Upper lobe of left lung (tissue), 4 donors: ENCODE measurements at regions not wholly inside any gene's neighbourhood (a gene's known extent, or its start where the extent isn't known, plus 50 kb on each side); places are given as distances from the start of the nearest gene placed in this dataset.

ENCODE experiments used
- POLR2AphosphoS5 ChIP-seq, 2 donors: sonication (generic); formaldehyde crosslinking; IDR thresholded peaks; one replicate each; pipeline ENCODE4 v1.5.1; 2017; ENCODE audit warnings: antibody characterized with exemption in 2 of 2
- TF ChIP-seq, protein P1 (sequence below), 6 experiments: fragments of 450-650 bp in 4 of 6; fragments of 200-600 bp in 2 of 6; sonication (generic) in 2 of 6; IDR thresholded peaks; one replicate each; pipeline ENCODE4 v1.5.1; 2016 to 2019; ENCODE audit warnings: antibody characterized with exemption in 6 of 6

- TF ChIP-seq, protein P1, sequence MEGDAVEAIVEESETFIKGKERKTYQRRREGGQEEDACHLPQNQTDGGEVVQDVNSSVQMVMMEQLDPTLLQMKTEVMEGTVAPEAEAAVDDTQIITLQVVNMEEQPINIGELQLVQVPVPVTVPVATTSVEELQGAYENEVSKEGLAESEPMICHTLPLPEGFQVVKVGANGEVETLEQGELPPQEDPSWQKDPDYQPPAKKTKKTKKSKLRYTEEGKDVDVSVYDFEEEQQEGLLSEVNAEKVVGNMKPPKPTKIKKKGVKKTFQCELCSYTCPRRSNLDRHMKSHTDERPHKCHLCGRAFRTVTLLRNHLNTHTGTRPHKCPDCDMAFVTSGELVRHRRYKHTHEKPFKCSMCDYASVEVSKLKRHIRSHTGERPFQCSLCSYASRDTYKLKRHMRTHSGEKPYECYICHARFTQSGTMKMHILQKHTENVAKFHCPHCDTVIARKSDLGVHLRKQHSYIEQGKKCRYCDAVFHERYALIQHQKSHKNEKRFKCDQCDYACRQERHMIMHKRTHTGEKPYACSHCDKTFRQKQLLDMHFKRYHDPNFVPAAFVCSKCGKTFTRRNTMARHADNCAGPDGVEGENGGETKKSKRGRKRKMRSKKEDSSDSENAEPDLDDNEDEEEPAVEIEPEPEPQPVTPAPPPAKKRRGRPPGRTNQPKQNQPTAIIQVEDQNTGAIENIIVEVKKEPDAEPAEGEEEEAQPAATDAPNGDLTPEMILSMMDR (IDR thresholded peaks at IDR 0.05): no peak
- TF ChIP-seq POLR2AphosphoS5 (IDR thresholded peaks at IDR 0.05): no peak
Observed at GRCh38 chr5:117186751-117187150, 612.1 kb upstream of the SEMA6A start.
